ENCODE measurements at regions not wholly inside any gene's neighbourhood (a gene's known extent, or its start where the extent isn't known, plus 50 kb on each side); places are given as distances from the start of the nearest gene placed in this dataset.

DNA sequence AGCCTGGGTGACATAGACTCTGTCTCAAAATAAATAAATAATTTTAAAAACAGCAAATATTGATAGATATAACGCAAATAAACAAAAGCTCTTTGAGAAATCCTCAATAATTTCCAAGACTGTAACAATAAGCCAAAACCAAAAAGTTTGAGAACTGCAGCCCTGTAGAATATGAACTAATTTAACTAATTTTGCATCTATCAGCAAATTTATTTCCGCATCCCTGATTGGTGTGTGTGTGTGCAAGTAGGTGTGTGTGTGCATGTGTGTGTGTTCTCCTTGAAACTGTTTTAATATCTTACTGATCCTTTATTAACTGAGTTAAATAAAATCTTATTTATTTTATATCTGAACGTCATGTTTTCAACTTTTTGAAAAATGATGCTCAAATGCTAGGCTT lies 67.0 kb upstream of the ISX start:
- CTCF ChIA-PET: interaction anchor here (0.6 kb wide), 1 partner anchor 13 kb away, joined by 3 read pairs; no protein-coding TSS in a partner anchor
- no peak overlapping the region for H2AFZ ChIP-seq (ENCODE audit: insufficient read depth, low read depth, low read length, poor library complexity, severe bottlenecking)

DNA sequence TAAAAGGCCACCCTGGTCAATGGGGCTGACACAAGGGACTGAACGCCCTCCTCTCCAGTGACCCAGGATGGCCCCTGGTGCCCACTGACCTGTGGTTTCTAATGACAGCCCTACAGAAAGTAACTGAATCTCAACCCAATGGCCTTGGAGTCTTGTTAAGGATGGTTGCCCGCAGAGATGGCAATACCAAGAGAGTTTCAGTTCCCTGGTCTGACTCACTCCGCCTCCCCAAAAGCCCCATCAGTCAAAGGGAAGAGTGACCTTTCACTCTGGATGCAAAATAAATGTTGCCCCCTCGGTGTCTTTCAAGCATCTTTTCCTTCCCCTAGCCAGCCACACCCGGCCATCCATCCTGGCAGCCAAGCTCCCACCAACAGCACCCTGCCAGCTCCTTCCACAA lies 57.7 kb upstream of the ISX start:
- H3K4me3 ChIP-seq (ENCODE audit: control extremely low read depth in 1 of 5, extremely low read depth in 1 of 5, insufficient read depth in 1 of 5, low read depth in 2 of 5, low read length in 4 of 5): no peak overlapping the region
- H2AFZ ChIP-seq (ENCODE audit: insufficient read depth, low read depth, low read length, poor library complexity, severe bottlenecking): no peak overlapping the region
- intact Hi-C loops (cut with micrococcal nuclease): no loop called here
- TF ChIP-seq, protein P1, sequence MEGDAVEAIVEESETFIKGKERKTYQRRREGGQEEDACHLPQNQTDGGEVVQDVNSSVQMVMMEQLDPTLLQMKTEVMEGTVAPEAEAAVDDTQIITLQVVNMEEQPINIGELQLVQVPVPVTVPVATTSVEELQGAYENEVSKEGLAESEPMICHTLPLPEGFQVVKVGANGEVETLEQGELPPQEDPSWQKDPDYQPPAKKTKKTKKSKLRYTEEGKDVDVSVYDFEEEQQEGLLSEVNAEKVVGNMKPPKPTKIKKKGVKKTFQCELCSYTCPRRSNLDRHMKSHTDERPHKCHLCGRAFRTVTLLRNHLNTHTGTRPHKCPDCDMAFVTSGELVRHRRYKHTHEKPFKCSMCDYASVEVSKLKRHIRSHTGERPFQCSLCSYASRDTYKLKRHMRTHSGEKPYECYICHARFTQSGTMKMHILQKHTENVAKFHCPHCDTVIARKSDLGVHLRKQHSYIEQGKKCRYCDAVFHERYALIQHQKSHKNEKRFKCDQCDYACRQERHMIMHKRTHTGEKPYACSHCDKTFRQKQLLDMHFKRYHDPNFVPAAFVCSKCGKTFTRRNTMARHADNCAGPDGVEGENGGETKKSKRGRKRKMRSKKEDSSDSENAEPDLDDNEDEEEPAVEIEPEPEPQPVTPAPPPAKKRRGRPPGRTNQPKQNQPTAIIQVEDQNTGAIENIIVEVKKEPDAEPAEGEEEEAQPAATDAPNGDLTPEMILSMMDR (IDR thresholded peaks at IDR 0.05): no peak
- no peak for TF ChIP-seq EZH2 (IDR thresholded peaks at IDR 0.05; ENCODE audit: borderline replicate concordance, insufficient read depth, low read depth, low read length, poor library complexity, severe bottlenecking)
- POLR2A ChIA-PET: no interaction called here
- 66% methylated on average over 5 of the region's 5 CpGs for WGBS (ENCODE audit: insufficient coverage)
- H4K20me1 ChIP-seq (ENCODE audit: control insufficient read depth, insufficient read depth, low read length, poor library complexity, severe bottlenecking): no peaks in the 10 kb centered on the region
- no peaks in the 10 kb centered on the region for H3K36me3 ChIP-seq (replicated peaks in 1 of 2; ENCODE audit: control extremely low read depth in 1 of 2, control insufficient read depth in 1 of 2, extremely low read depth in 1 of 2, insufficient read depth in 2 of 2, low read length in 1 of 2)
- Mint-ChIP-seq H3K9me3 (ENCODE audit: insufficient read depth) (peaks cover 3% of the 10 kb centered on the region), H3K27ac (no peak overlapping the region), H3K27me3 (peaks cover 10% of the 10 kb centered on the region), H3K4me3 (no peak overlapping the region), H3K4me1 (no peaks in the 10 kb centered on the region)
- no peak overlapping the region for H3K4me2 ChIP-seq (replicated peaks; ENCODE audit: low read depth, low read length, poor library complexity, severe bottlenecking)
- no peak for ATAC-seq (ENCODE audit: low read depth)
- no peaks in the 10 kb centered on the region for H3K27me3 ChIP-seq (replicated peaks in 1 of 4; ENCODE audit: control extremely low read depth in 1 of 4, control insufficient read depth in 3 of 4, insufficient read depth in 4 of 4, low read length in 3 of 4)
- peaks cover 0 to 4% (median 0%) of the 10 kb centered on the region in 3 donors for H3K9me3 ChIP-seq (ENCODE audit: control extremely low read depth in 1 of 3, control insufficient read depth in 2 of 3, insufficient read depth in 1 of 3, low read length in 2 of 3)
- H3K79me2 ChIP-seq (ENCODE audit: control insufficient read depth, insufficient read depth, low read length): no peaks in the 10 kb centered on the region
- no peak overlapping the region for H3K9ac ChIP-seq (ENCODE audit: low read length)
- no peak for DNase-seq
- CTCF ChIA-PET: no interaction called here
- H3K4me1 ChIP-seq (ENCODE audit: control insufficient read depth in 2 of 2, insufficient read depth in 2 of 2, low read length in 2 of 2): no peaks in the 10 kb centered on the region
- H3K27ac ChIP-seq (ENCODE audit: low read length in 2 of 2): no peak overlapping the region

More for the DNA sequence above, 67.0 kb upstream of the ISX start:
- H3K9me3 ChIP-seq (ENCODE audit: control extremely low read depth in 1 of 3, control insufficient read depth in 2 of 3, insufficient read depth in 1 of 3, low read length in 2 of 3): no peaks in the 10 kb centered on the region
- peaks cover 0 to 5% (median 0%) of the 10 kb centered on the region in 4 experiments for H3K27me3 ChIP-seq (replicated peaks in 1 of 4; ENCODE audit: control extremely low read depth in 1 of 4, control insufficient read depth in 3 of 4, insufficient read depth in 4 of 4, low read length in 3 of 4)
- no peak overlapping the region for H3K4me3 ChIP-seq (ENCODE audit: control extremely low read depth in 1 of 5, extremely low read depth in 1 of 5, insufficient read depth in 1 of 5, low read depth in 2 of 5, low read length in 4 of 5)
- ATAC-seq (ENCODE audit: low read depth) (no peak), DNase-seq (no peak)
- H3K27ac ChIP-seq (ENCODE audit: low read length in 2 of 2): no peak overlapping the region
- H3K4me1 Mint-ChIP-seq: no peaks in the 10 kb centered on the region
- H3K79me2 ChIP-seq (ENCODE audit: control insufficient read depth, insufficient read depth, low read length): no peaks in the 10 kb centered on the region
- H3K9ac ChIP-seq (ENCODE audit: low read length): no peak overlapping the region
- H3K4me3 Mint-ChIP-seq: no peak overlapping the region
- no peaks in the 10 kb centered on the region for H3K4me1 ChIP-seq (ENCODE audit: control insufficient read depth in 2 of 2, insufficient read depth in 2 of 2, low read length in 2 of 2)
- no peaks in the 10 kb centered on the region for H3K9me3 Mint-ChIP-seq (ENCODE audit: insufficient read depth)
- intact Hi-C loops (cut with micrococcal nuclease): no loop called here
- no peak overlapping the region for H3K4me2 ChIP-seq (replicated peaks; ENCODE audit: low read depth, low read length, poor library complexity, severe bottlenecking)
- H3K27ac Mint-ChIP-seq: no peak overlapping the region
- WGBS (ENCODE audit: insufficient coverage): no CpG with 5 or more reads among the region's 3 CpGs
- peaks cover 27% of the 10 kb centered on the region for H3K27me3 Mint-ChIP-seq
- H4K20me1 ChIP-seq (ENCODE audit: control insufficient read depth, insufficient read depth, low read length, poor library complexity, severe bottlenecking): no peaks in the 10 kb centered on the region
- TF ChIP-seq, protein P1 (IDR thresholded peaks at IDR 0.05): no peak
- TF ChIP-seq EZH2 (IDR thresholded peaks at IDR 0.05; ENCODE audit: borderline replicate concordance, insufficient read depth, low read depth, low read length, poor library complexity, severe bottlenecking): no peak
- POLR2A ChIA-PET: no interaction called here
- no peaks in the 10 kb centered on the region for H3K36me3 ChIP-seq (replicated peaks in 1 of 2; ENCODE audit: control extremely low read depth in 1 of 2, control insufficient read depth in 1 of 2, extremely low read depth in 1 of 2, insufficient read depth in 2 of 2, low read length in 1 of 2)

Data from B cell (primary cell).